ENCODE measurements at regions not wholly inside any gene's neighbourhood (a gene's known extent, or its start where the extent isn't known, plus 50 kb on each side); places are given as distances from the start of the nearest gene placed in this dataset.

DNA sequence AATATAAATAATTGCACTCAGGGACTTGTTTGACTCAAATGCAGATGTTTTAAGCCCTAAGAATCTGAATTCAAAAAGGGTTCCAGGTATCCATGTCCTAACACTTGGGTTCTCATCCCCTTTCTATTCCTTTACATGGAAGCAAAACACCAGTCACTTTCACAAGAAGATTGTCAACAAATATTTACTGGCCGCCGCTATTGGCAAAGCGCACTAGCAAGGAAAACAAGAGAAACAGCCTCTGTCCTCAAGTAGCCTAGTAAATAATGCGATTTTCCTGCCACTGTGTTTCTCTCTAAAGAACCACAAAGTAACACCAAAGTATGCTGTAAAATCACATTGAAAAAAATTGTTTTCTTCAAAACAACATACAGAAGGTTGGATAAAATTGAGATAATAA, 66.7 kb upstream of the EZH2 start:
- no peak for DNase-seq (ENCODE audit: low read depth in 3 of 3, low spot score in 2 of 3)

DNA sequence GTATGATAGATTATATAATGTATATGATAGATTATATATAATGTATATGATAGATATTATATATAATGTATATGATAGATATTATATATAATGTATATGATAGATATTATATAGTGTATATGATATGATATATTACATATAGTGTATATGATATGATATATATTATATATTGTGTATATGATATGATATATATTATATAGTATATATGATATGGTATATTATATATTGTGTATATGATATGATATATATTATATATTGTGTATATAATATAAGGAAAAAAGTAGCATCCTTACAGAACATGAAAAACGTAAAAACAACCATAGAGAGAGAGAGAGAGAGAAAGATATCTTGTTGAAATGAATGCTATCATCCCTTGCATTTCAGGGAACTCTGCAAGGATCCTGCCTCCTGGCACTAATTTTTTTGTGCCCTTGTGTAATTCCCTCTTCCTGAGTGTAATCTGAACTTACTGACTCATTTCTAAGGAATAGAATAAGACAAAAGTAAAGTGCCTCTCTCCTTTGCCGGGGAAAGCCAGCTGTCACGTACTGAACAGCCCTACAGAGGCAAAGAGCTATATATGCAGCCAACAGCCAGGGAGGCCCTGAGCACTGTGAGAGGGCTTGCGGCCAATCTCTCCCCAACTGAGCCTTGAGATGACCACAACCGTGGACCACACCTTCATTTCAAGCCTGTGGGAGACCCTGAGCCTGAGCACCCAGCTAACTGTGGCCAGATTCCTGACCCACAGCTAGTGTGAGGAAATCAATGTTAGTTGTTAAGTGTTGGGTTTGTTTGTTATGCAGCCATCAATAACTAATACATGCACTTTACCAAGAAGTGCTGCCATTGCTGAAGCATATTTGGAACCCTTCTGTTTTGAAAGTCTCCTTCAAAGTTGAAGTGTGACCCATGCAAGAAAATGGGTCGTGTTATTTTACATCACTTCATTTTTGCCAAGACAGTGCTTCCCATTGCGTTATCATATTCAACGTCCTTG, 61.1 kb upstream of the EZH2 start:
- DNase-seq (ENCODE audit: low read depth in 3 of 3, low spot score in 2 of 3): no peak

DNA sequence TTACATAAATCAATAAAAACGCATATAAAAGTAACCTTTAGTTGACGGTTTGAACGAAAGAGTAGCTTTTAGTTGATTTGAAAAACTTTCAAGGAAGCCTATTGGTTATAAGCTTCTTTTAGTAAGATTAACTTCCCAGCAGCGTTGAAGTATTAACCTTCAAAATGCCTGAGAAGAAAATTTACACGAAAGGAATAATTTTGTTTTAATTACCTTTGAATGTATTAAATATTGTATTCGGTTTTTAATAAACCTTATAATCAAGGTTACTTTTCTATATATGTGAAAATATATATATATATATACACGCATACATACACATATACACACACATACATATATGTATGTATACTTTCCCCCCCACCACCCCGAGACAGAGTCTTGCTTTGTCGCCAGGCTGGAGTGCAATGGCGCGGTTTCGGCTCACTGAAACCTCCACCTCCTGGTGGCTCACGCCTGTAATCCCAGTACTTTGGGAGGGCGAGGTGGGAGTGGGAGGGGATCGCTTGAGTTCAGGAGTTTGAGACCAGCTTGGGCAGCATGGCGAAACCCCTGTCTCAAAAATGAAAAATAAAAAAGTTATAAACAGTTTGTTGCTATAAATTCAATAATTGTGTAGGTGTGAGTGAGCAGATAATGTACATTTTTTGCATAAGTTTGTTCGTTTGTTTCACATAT, 57.6 kb upstream of the EZH2 start:
- DNase-seq (ENCODE audit: low read depth in 3 of 3, low spot score in 2 of 3): peak in 2 of 3 donors; percentile 45 to 60

DNA sequence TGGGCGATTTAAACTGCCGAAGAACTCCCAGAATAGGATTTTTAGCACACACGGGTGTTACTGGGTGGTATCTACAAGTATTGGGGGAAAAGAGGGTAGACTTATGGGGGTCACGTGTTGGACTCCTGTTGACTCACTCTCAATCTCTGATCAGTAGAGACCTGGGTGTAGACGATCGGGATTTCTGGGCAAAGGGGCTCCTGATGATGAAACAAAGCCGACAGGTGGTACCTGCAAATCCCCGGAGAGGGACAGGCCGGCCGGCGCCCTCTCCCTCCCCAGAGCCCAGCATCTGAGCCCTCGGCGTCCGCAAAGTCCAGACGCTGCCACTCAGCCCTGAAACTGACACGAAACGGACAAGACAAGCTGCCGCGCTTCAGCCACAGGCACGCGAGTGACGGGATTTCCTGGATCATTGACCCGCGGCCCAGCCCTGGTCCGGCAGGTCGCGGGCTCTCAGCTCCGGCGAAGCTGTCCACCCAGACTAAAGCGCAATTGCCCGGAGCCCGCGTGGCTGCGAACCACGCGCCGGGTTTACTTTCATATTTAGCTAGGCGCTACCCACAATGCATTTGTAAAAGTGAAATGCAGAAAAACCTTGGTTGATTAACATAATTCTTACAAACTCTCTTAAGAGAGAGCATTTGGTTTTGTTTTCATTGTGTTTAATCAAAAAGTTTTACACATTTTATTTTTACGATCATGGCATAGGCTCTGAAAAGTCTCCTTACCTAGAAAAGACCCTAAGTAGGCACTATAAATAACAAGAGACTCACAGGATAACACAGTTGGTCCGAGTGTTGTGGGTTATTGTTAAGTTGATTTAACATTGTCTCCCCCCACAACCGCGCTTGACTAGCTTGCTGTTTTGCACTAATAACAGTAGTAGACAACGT, 56.9 kb upstream of the EZH2 start:
- peak; percentile 72 to 90 (median 82) for DNase-seq (ENCODE audit: low read depth in 3 of 3, low spot score in 2 of 3)

DNA sequence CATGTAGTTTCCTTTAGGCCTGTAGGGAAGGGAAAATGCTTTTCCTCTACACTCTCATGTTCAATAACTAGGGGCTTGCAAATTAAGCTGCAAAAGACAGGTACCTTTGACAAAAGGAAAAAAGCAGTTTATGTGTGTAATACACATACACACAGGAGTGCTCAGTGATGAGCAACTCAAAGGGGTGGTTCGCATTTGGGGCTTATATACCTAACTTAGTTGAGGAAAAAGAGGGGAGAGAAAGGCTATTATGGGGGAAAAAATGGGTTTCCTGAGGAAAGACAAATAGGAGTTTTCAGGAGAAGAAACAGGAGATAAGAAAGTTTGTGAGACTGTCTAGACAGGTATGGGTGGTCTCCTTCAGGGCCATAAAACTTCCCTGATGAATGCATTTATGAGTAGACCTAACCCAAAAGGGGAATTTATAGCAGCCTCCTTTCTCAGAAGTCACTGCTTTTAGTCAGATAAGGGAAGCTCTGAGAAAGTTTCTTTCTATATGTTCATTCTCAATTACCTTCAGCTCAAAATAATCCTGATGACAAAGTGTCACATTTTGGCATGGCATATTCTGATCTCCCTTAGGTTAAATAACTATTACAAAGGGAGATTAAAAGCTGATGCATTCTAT, 55.2 kb upstream of the EZH2 start:
- DNase-seq (ENCODE audit: low read depth in 3 of 3, low spot score in 2 of 3): no peak

DNA sequence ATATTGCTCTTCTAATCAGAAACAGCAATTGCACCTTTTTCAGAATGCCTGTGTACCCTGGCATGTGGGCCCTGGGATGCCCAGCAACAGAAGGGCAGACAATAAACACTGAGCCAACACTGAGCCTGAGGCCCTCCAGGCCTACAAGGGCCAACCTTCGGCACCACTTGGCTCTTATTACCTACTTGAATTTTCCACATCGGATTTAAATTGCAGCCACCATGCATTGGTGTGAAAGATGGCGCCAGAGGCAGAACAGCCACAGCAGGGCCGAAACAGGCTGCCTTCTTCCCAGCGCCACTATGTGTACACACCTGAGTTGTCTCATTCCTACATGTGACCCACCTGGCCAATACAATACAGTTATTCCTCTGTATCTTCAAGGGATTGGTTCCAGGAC, 51.4 kb upstream of the EZH2 start:
- no peak for DNase-seq (ENCODE audit: low read depth in 3 of 3, low spot score in 2 of 3)

Measured in right renal cortex interstitium (tissue), 3 donors.